ENCODE measurements at regions not wholly inside any gene's neighbourhood (a gene's known extent, or its start where the extent isn't known, plus 50 kb on each side); places are given as distances from the start of the nearest gene placed in this dataset.

DNA sequence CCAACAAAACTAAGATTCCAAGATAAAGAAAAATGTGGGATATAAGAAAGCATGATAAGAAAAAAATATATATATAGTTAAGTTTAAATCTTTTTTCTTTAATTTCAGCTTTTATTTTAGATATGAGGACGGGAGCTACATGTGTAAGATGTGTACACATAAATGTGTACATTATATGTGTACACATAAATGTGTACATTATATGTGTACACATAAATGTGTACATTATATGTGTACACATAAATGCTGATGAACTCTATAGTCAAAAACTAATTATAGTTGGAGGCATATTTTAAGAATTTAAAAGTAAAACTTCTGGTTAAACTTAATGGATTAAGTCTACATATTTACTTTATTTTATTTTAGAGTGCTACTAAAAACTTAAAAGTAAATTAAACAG, 123.6 kb downstream of the BTG1 start:
- DNase-seq: no peak
- ATAC-seq (ENCODE audit: low read depth in 2 of 2): no peak
- Mint-ChIP-seq H3K27me3 (no peaks in the 10 kb centered on the region), H3K9me3 (no peaks in the 10 kb centered on the region), H3K4me3 (no peak overlapping the region), H3K4me1 (peaks cover 0 to 6% (median 4%) of the 10 kb centered on the region in 3 donors), H3K27ac (no peak overlapping the region), H3K36me3 (no peaks in the 10 kb centered on the region)

DNA sequence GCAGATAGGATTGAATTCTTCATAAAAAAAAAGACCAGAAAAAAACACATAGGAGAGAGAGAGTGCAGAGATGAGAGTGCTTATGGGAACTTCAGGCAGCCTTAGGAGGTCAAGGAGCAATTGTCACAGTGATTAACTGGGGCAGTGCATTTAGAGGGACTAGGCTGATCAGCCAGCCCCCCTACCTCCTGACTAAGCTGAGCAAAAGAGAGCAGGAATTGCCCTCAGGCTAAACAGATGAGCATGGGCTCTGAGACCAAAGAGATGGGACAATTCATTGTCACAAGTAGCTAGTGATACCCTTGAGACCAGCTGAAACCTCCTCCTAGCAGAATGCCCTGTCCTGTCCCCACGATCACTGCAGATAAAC, 124.0 kb downstream of the BTG1 start:
- H3K27me3 Mint-ChIP-seq: no peaks in the 10 kb centered on the region
- H3K4me1 Mint-ChIP-seq: peaks cover 0 to 6% (median 4%) of the 10 kb centered on the region in 3 donors
- H3K4me3 Mint-ChIP-seq: no peak overlapping the region
- no peaks in the 10 kb centered on the region for H3K36me3 Mint-ChIP-seq
- no peak for DNase-seq
- ATAC-seq (ENCODE audit: low read depth in 2 of 2): no peak
- H3K27ac Mint-ChIP-seq: no peak overlapping the region
- H3K9me3 Mint-ChIP-seq: no peaks in the 10 kb centered on the region

- H3K36me3 Mint-ChIP-seq: no peaks in the 10 kb centered on the region
- peaks cover 0 to 6% (median 4%) of the 10 kb centered on the region in 3 donors for H3K4me1 Mint-ChIP-seq
- H3K9me3 Mint-ChIP-seq: peaks cover 0 to 3% (median 0%) of the 10 kb centered on the region in 7 donors
- H3K27me3 Mint-ChIP-seq: no peaks in the 10 kb centered on the region
- DNase-seq (no peak), ATAC-seq (ENCODE audit: low read depth in 2 of 2) (no peak)
- H3K27ac Mint-ChIP-seq: no peak overlapping the region
- no peak overlapping the region for H3K4me3 Mint-ChIP-seq
These were observed 124.5 kb downstream of the BTG1 start for GRCh38 chr12:92020983-92021665.

- Mint-ChIP-seq H3K36me3 (no peaks in the 10 kb centered on the region), H3K4me1 (peaks cover 0 to 6% (median 4%) of the 10 kb centered on the region in 3 donors), H3K9me3 (peaks cover 0 to 3% (median 0%) of the 10 kb centered on the region in 7 donors), H3K4me3 (no peak overlapping the region), H3K27me3 (no peaks in the 10 kb centered on the region), H3K27ac (peak overlapping the region in 1 of 6 donors; percentile 84)
- ATAC-seq (ENCODE audit: low read depth in 2 of 2) (no peak), DNase-seq (no peak)
These were observed 126.0 kb downstream of the BTG1 start for GRCh38 chr12:92019491-92020277.

DNA sequence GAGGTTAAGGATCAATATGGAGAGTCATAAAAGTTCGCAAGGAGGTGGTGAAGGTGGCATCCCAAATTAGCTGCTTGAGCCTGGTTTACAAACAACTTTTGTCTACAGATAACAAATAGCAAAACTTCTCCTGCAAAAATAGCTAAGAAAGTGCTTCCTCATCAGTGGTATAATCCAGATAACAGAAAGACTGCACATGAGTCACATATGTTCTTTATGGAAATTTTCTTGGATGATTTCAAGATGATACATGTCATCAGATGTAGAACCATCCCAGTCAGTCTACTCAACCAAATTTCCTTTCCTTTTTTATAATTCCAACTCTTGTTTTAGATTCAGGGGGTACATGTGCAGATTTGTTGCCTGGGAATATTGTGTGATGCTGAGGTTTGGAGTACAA, 133.0 kb downstream of the BTG1 start:
- Mint-ChIP-seq H3K4me1 (peaks cover 0 to 14% (median 0%) of the 10 kb centered on the region in 3 donors), H3K4me3 (no peak overlapping the region)

GRCh38 chr12:92010853-92011701, 134.6 kb downstream of the BTG1 start:
- Mint-ChIP-seq H3K4me3 (no peak overlapping the region), H3K9me3 (peaks cover 0 to 4% (median 0%) of the 10 kb centered on the region in 7 donors), H3K27ac (peak overlapping the region in 1 of 6 donors; percentile 32), H3K4me1 (peaks cover 0 to 14% (median 0%) of the 10 kb centered on the region in 3 donors), H3K27me3 (no peaks in the 10 kb centered on the region), H3K36me3 (no peaks in the 10 kb centered on the region)
- no peak for ATAC-seq (ENCODE audit: low read depth in 2 of 2)
- no peak for DNase-seq

More for the DNA sequence above, 133.0 kb downstream of the BTG1 start:
- Mint-ChIP-seq H3K36me3 (no peaks in the 10 kb centered on the region), H3K27me3 (no peaks in the 10 kb centered on the region), H3K27ac (no peak overlapping the region), H3K9me3 (peaks cover 0 to 4% (median 0%) of the 10 kb centered on the region in 7 donors)
- ATAC-seq (ENCODE audit: low read depth in 2 of 2) (no peak), DNase-seq (no peak)

- Mint-ChIP-seq H3K4me3 (no peak overlapping the region), H3K27ac (peak overlapping the region in 2 of 6 donors; percentile 24 to 42), H3K27me3 (no peaks in the 10 kb centered on the region), H3K9me3 (peaks cover 0 to 4% (median 0%) of the 10 kb centered on the region in 7 donors), H3K4me1 (peaks cover 0 to 14% (median 0%) of the 10 kb centered on the region in 3 donors), H3K36me3 (no peaks in the 10 kb centered on the region)
- DNase-seq (no peak), ATAC-seq (ENCODE audit: low read depth in 2 of 2) (no peak)
These were observed 135.3 kb downstream of the BTG1 start for GRCh38 chr12:92010368-92010767.

DNA sequence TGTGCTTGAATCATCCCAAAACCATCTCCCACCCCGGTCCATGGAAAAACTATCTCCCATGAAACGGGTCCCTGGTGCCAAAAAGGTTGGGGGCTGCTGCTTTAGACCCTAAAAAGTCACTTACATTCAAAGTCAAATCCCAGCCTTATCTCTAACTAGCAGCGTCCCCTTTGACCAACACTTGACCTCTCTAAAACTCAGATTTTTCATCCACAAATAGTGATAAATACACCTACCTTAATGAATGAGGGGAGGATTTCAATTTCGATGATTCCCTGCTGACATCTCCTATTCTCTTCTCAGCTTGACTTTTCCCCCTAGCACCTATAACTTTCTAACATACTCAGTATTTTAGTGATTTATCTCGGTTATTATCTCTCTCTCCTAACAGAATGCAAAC, 137.3 kb downstream of the BTG1 start:
- Mint-ChIP-seq H3K9me3 (peaks cover 0 to 4% (median 0%) of the 10 kb centered on the region in 7 donors), H3K4me1 (peaks cover 0 to 14% (median 0%) of the 10 kb centered on the region in 3 donors), H3K27ac (peak overlapping the region in 2 of 6 donors; percentile 10 to 17), H3K27me3 (no peaks in the 10 kb centered on the region), H3K4me3 (no peak overlapping the region), H3K36me3 (no peaks in the 10 kb centered on the region)
- no peak for ATAC-seq (ENCODE audit: low read depth in 2 of 2)
- no peak for DNase-seq

- ATAC-seq (ENCODE audit: low read depth in 2 of 2): no peak
- H3K4me3 Mint-ChIP-seq: no peak overlapping the region
- H3K9me3 Mint-ChIP-seq: peaks cover 0 to 2% (median 0%) of the 10 kb centered on the region in 7 donors
- H3K36me3 Mint-ChIP-seq: no peaks in the 10 kb centered on the region
- peaks cover 0 to 14% (median 0%) of the 10 kb centered on the region in 3 donors for H3K4me1 Mint-ChIP-seq
- H3K27me3 Mint-ChIP-seq: no peaks in the 10 kb centered on the region
- H3K27ac Mint-ChIP-seq: no peak overlapping the region
- DNase-seq: no peak
These were observed 137.9 kb downstream of the BTG1 start for GRCh38 chr12:92007787-92008186.

DNA sequence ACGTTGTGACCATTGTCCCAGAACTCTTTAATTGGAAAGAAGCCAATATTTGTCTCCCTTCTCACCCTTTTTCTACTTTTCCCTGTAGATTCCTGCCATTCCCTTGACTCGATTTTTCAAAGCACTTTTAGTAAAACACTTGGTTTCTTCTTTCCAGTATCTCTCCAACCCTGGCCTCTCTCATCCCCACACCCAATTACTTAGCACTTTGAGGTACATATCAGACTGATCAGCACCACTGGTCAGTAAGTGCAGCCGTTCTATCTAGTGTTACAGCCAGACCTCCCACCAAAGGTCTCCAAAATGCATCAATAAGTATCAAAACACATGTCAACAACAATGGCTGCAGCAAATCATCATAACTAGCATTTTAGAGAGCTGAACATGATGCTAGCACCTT, 141.9 kb downstream of the BTG1 start:
- ATAC-seq (ENCODE audit: low read depth in 2 of 2): no peak
- H3K9me3 Mint-ChIP-seq: peaks cover 3 to 9% (median 5%) of the 10 kb centered on the region in 7 donors
- peaks cover 0 to 16% (median 5%) of the 10 kb centered on the region in 3 donors for H3K4me1 Mint-ChIP-seq
- no peaks in the 10 kb centered on the region for H3K27me3 Mint-ChIP-seq
- DNase-seq: no peak
- H3K4me3 Mint-ChIP-seq: no peak overlapping the region
- peaks cover 3 to 4% of the 10 kb centered on the region in 2 donors for H3K36me3 Mint-ChIP-seq
- H3K27ac Mint-ChIP-seq: no peak overlapping the region

DNA sequence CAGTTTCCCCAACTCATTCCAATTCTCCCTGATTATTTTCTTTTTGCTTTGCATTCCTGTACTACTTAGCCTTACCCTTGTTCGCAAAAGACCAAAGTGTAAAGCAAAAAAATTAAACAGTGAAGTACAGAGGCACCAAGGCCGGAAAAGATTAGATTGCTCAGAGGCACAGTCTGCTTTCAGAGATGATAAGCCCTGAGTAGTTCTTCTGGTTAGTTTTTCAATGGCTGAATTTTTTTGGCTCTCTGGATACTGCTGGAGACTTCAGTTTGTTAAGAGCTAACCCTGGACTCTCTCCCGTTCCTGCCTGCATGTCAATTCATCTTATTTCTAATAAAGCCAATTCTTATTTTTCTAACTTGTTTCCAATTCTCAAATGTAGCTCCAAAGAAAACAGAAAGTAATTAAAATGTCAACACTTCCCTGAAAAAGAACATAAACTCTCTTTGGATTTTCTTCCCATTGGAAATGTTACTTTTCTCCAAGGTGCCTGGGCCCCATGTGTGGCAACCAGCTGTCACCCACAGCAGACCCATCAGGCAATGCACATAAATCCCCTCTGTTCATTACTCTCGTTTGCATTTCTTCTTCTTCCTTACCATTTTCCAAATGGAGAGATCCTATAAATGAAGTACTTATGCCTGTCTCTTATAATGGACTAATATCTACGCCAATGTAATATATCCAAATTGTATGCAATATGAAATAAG, 142.8 kb downstream of the BTG1 start:
- Mint-ChIP-seq H3K4me3 (no peak overlapping the region), H3K27me3 (no peaks in the 10 kb centered on the region), H3K27ac (peak overlapping the region in 2 of 6 donors; percentile 23 to 25), H3K4me1 (peaks cover 0 to 12% (median 5%) of the 10 kb centered on the region in 3 donors), H3K36me3 (peaks cover 10 to 11% of the 10 kb centered on the region in 2 donors), H3K9me3 (peaks cover 5 to 17% (median 13%) of the 10 kb centered on the region in 7 donors)
- DNase-seq (no peak), ATAC-seq (ENCODE audit: low read depth in 2 of 2) (no peak)

DNA sequence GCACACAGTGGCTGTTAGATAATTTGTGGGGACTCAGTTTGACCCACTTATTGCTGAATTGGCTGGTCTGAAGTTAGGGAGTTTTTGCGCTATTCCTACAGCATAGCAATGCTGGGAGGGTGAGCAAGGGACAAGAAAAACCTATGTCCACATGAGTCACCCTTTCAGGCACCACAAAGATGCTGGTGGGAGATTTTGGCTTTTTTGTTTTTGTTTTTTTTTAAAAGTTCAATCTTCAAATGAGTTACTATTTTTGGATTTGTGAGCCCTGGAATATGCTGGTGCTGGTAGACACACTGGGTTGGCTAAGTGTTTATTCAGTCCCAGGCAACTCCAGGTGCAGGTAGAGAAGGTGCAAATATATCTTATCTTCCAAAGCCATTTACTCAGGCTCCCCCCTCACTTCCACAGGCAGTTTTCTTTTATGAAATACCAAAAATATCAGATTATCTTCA, 143.4 kb downstream of the BTG1 start:
- Mint-ChIP-seq H3K4me1 (peaks cover 0 to 12% (median 5%) of the 10 kb centered on the region in 3 donors), H3K4me3 (no peak overlapping the region), H3K9me3 (peaks cover 5 to 23% (median 13%) of the 10 kb centered on the region in 7 donors), H3K27ac (peak overlapping the region in 1 of 6 donors; percentile 23), H3K36me3 (peaks cover 10 to 11% of the 10 kb centered on the region in 2 donors), H3K27me3 (no peaks in the 10 kb centered on the region)
- no peak for DNase-seq
- no peak for ATAC-seq (ENCODE audit: low read depth in 2 of 2)
